ENCODE measurements at regions not wholly inside any gene's neighbourhood (a gene's known extent, or its start where the extent isn't known, plus 50 kb on each side); places are given as distances from the start of the nearest gene placed in this dataset.
A peak's percentile ranks its signal among the peaks of the same experiment; 100 is the strongest.

GRCh38 chr1:81660286-81660685 lies 140.4 kb upstream of the ADGRL2 start:
- H3K27ac ChIP-seq = peak overlapping the region; percentile 38
- no peak for TF ChIP-seq CTCF (conservative IDR thresholded peaks at IDR 0.05)

- no peak overlapping the region for H3K27ac ChIP-seq
- no peak for TF ChIP-seq CTCF (conservative IDR thresholded peaks at IDR 0.05)
Observed at GRCh38 chr1:81654657-81655056, 146.1 kb upstream of the ADGRL2 start.

GRCh38 chr1:81654147-81654546 lies 146.6 kb upstream of the ADGRL2 start:
- no peak for TF ChIP-seq CTCF (conservative IDR thresholded peaks at IDR 0.05)
- H3K27ac ChIP-seq = no peak overlapping the region

GRCh38 chr1:81650776-81651175 lies 150.0 kb upstream of the ADGRL2 start:
- TF ChIP-seq CTCF (conservative IDR thresholded peaks at IDR 0.05) = no peak
- H3K27ac ChIP-seq = no peak overlapping the region

DNA sequence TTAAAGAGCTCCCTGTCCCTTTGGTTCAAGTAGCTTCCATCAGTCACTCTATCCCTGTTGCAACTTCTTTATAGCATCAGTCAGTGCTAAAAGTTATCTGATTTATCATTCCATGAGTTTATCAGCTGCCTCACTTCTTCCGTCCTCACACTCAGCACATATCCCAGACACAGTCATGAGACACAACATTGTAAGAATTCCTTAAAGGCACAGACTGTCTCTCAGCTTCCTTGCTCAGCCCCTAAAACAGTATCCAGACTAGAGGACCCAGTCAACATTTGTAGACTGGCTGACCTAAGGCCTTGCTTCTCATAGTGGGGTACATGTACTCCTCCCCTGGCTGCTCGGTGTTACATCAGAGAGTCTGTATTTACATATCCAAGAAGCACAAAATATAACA lies 164.9 kb upstream of the ADGRL2 start:
- no peak for TF ChIP-seq CTCF (conservative IDR thresholded peaks at IDR 0.05)
- no peak overlapping the region for H3K27ac ChIP-seq

GRCh38 chr1:81634294-81634693 lies 166.4 kb upstream of the ADGRL2 start:
- TF ChIP-seq CTCF (conservative IDR thresholded peaks at IDR 0.05) = no peak
- no peak overlapping the region for H3K27ac ChIP-seq

GRCh38 chr1:81619156-81619555 lies 181.6 kb upstream of the ADGRL2 start:
- no peak for TF ChIP-seq CTCF (conservative IDR thresholded peaks at IDR 0.05)
- no peak overlapping the region for H3K27ac ChIP-seq

- H3K27ac ChIP-seq = no peak overlapping the region
- no peak for TF ChIP-seq CTCF (conservative IDR thresholded peaks at IDR 0.05)
Observed at GRCh38 chr1:81618376-81618775, 182.4 kb upstream of the ADGRL2 start.
